PFSK-1 (cell line): ENCODE measurements at regions not wholly inside any gene's neighbourhood (a gene's known extent, or its start where the extent isn't known, plus 50 kb on each side); places are given as distances from the start of the nearest gene placed in this dataset.

ENCODE experiments used
- FOXP2 ChIP-seq: optimal IDR thresholded peaks from 2 replicates; pipeline ENCODE3; 2011; ENCODE audit warnings: borderline replicate concordance, control low read depth, inconsistent platforms; ENCODE audit not compliant: insufficient read depth; ENCODE audit errors: extremely low read length, extremely low read depth
- POLR2AphosphoS5 ChIP-seq: IDR thresholded peaks from 2 replicates; pipeline ENCODE4 v1.6.1; 2012; ENCODE audit warnings: low read depth, mild to moderate bottlenecking, control low read depth, low read length, moderate library complexity
- REST ChIP-seq, 2 experiments: IDR thresholded peaks; 2 replicates each; pipeline versions ENCODE4 v1.6.1 to v1.8.0; 2011 to 2012; ENCODE audit warnings: low read depth in 2 of 2, low read length in 2 of 2, control low read depth in 1 of 2, inconsistent platforms in 1 of 2, mild to moderate bottlenecking in 1 of 2, moderate library complexity in 1 of 2; ENCODE audit not compliant: insufficient read depth in 1 of 2
- SIN3A ChIP-seq: IDR thresholded peaks from 2 replicates; pipeline ENCODE4 v1.6.1; 2012; ENCODE audit warnings: mild to moderate bottlenecking, low read length, moderate library complexity, borderline replicate concordance; ENCODE audit not compliant: insufficient read depth
- TAF1 ChIP-seq: IDR thresholded peaks from 2 replicates; pipeline ENCODE4 v1.6.1; 2012; ENCODE audit warnings: low read length, control low read depth, borderline replicate concordance; ENCODE audit not compliant: insufficient read depth

GRCh38 chr6:140644017-140644416 lies 1269.6 kb upstream of the CITED2 start:
- no peak for TF ChIP-seq SIN3A
- no peak for TF ChIP-seq REST (IDR thresholded peaks at IDR 0.05; ENCODE audit: insufficient read depth in 1 of 2, low read depth in 2 of 2, low read length in 2 of 2)
- no peak for TF ChIP-seq TAF1
- TF ChIP-seq FOXP2, result no peak
- no peak for TF ChIP-seq POLR2AphosphoS5

DNA sequence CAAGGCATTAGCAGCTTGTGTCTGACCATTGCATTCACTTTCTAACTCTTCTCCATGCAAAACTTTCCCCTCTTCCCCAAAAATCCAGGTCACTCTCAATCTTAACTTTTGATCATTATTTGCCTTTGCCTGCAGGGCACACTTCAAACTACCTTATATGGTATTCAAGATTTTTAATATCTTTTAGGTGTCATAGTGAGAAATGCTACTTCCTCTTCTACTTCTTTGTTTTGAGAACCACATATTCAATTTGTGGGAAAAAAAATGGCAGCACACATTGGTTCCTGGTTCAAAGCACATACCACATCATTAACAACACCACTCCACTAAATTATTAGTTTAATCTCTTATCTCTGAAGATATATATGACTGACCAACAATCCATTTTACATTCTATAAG lies 1267.0 kb upstream of the CITED2 start:
- TF ChIP-seq FOXP2, result no peak
- TF ChIP-seq TAF1, result no peak

GRCh38 chr6:140636908-140637402 lies 1262.5 kb upstream of the CITED2 start:
- TF ChIP-seq POLR2AphosphoS5 (no peak), FOXP2 (no peak), TAF1 (no peak), REST (IDR thresholded peaks at IDR 0.05; ENCODE audit: insufficient read depth in 1 of 2, low read depth in 2 of 2, low read length in 2 of 2) (no peak), SIN3A (no peak)

GRCh38 chr6:140636271-140636907 lies 1261.9 kb upstream of the CITED2 start:
- TF ChIP-seq REST (IDR thresholded peaks at IDR 0.05; ENCODE audit: insufficient read depth in 1 of 2, low read depth in 2 of 2, low read length in 2 of 2) (no peak), SIN3A (no peak), FOXP2 (no peak), TAF1 (no peak), POLR2AphosphoS5 (no peak)

DNA sequence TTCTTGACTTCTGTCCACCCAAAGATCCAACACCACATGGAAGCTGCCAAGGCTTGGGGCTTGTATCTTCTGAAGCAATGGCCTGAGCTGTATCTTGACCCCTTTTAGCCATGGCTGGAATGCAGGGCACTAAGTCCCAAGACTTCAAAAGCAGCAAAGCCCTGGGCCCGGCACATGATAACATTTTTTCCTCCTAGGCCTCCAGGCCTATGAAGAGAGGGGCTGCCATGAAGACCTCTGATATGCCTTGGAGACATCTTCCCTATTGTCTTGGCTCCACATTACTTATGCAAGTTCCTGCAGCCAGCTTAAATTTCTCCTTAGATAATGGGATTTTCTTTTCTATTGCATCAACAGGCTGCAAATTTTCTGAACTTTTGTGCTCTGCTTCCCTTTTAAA lies 1252.6 kb upstream of the CITED2 start:
- TF ChIP-seq TAF1 (no peak), REST (IDR thresholded peaks at IDR 0.05; ENCODE audit: insufficient read depth in 1 of 2, low read depth in 2 of 2, low read length in 2 of 2) (no peak), POLR2AphosphoS5 (no peak), SIN3A (no peak), FOXP2 (no peak)
